HL-60/S4 treated with retinoic acid at 250 ng/mL for 4 days and 3 days (cell line): ENCODE measurements at regions not wholly inside any gene's neighbourhood (a gene's known extent, or its start where the extent isn't known, plus 50 kb on each side); places are given as distances from the start of the nearest gene placed in this dataset.

Experiments used
- in situ Hi-C: fragments of 300-500 bp; cut with MboI; formaldehyde crosslinking; loops from 2 replicates; pipeline ENCODE4 v1.7.0; 2022; ENCODE audit warnings: low sequenced_read_pairs

DNA sequence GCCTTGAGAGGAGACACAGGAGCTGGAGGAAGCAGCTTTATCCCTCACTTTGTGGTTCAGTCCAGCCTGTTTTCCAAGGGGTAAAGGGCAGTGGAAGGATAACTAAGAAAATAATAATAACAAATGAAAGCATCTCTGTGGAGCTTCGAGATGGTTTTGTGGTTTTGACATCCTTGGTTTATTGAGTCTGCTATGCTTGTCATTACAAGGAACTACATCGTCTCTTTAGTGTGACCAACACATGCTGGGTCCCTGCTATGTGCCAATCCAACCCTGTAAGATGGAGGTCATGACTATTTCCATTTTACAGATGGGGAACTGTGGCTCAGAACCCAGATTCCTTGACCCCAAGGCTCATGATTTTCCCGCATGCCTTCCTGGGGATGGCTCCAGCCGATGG is 124.8 kb downstream of the MRM1 start:
- in situ Hi-C loops = no loop called here

DNA sequence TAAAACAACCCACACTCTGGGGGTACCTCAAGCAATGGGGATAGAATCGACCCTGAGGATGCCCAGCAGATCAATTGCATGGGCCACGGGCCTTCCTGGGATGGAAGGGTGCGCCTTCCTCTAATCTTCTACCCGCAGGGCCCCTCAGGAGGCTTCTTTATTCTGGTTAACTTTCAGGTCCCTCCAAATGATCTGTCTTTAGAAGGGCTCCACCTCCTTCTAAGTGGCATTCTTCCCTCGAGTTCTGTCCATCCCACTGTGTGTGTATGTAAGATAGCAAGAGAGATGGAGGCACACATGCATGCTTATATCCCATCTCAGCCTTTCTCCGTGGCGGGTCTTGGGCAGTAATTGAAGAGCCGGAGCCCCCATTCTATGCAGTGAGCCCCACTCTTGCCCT is 125.7 kb downstream of the MRM1 start:
- in situ Hi-C loops = no loop called here

DNA sequence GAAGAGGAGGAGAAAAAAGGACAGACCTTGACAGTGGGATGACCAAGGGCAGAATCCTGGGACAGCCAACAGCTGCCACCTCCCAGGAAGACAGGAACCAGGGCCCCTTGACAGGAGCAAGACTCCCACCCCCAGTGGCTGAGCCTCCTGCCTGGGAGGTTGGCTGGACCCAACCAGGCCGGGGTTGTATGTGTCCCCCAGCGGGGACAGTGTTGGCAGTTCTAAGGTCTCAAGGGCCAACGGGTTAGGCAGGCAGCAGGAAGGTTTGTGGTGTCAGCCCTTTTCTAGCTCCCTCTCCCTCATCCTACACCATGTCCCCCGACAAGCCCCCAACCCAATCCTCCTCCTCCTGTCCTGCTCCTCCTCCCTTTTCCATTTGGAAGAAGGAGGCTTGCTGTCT is 126.2 kb downstream of the MRM1 start:
- in situ Hi-C loops = no loop called here

DNA sequence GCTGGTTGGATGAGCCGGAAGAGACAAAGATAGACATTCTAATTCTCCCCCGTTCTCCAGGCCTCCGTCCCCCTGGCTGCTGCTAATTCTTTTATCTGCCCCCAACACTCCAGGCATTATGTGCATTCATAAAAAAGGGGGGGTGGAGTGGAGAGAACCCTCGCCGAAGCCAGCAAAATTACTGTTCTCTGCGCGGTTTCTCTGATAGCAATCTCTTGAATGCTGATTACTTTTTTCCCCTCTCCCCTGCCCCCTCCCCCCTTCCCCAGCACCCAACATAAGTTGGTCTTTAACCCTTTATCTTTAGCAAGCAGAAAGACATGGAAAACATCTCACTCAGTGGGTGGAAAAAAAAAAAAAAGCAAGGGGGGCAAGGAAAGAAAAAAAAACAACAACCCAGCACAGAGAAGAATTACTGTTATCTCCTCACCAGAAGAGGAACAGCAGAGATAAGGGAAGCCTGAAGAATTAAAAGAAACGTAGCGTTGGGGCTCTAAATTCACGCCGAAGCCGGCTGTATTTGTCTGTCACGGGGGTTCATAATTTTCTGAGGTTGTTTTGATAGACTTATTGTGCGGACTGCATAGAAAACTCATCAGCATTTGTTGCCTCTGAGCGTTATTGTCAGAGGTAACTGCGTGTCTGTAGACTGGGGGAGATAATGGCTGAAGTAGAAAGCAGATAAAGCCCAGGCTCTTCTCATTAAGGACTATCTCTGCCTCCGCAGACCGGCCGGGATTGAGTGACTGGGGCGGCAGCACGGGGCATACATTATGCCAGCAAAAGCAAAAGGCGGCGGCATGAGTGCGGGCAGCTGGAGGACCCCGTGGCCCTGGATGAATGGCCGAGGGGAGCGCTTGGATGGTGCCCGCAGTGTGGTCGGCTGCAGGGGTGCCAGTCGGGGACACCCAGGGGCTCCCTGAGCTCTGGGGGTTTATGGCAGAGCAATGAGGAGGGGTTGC is 126.9 kb downstream of the MRM1 start:
- in situ Hi-C loops = no loop called here

DNA sequence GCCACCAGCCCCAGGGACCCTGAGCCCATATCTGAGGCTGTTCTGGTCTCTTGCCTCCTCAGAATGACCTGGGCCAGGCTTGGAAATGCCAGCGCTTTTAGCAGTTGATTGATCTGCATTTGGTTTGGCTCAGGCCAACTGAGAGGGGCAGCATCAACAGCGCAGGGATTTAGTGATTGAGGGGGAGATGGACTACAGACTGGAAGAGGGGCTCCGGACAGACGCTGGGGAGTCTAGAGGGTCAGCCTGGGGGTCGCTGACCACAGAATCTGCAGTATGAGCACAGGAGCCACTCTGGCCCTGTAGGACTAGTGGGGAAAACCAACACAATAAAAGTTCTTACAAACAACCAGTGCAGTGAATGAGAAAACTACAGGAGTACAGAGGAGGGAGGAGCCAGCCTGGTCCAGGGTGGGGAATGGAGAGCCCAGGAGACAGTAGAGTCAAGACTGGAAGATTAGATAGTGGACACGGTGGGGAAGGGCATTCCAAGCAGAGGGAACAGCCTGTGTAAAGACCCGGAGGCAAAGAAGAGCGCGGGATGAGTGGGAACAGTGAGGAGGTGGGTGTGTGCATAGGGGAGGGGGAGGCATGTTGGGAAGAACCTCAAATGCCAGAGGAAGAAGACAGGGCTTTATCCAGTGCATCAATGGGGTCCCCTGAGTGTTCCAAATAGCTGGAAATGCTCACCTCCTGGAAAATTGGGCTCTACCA is 128.9 kb downstream of the MRM1 start:
- in situ Hi-C loops = no loop called here

DNA sequence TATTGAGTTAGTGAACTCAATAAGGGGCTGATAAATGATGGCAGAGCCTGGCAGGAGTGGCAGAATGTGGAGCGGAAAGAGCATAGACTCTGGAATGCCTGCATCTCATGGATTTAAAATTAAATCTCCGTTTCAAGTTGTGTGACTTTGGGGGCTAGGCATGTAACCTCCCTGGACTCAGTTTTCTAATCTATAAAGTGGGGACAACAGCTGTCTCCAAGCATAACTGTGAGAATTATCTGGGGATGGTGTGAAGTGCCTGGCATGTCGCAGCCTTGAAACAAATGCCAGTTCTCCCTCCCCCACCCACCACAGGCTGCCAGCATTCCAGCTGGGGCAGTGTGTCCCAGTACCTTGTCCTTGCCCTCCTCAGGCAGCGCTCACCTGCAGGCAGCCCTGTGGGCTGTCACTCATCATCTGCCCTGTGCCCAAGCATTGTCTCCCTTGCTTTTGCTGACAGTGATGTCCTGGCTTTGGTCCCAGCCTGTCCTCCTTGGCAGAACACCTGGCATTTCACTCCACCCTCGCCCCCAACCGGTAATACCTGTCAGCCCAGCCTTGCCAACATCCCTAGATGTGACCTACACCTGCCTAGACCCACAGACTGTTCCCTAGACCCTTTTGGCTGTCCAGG is 129.6 kb downstream of the MRM1 start:
- in situ Hi-C loops = no loop called here

DNA sequence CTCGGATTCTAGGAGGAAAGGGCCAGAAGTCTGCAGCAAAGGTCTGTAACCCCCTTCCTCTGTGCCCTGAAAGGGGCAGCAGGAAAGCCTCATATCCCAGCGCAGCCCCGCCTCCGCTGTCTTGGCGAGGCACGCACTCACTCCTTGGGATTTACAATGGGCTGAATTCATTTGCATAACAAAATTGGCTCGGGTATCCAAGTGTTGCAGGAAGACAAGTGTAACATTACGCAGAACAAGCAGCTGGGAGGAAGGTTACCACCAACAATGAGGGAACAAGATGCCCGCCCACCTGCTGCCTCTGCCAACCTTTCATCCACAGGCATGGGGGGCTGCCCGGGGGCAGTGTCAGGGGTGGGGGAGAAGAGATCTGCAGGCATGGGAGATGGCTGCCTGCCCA is 130.4 kb downstream of the MRM1 start:
- in situ Hi-C loops = no loop called here

DNA sequence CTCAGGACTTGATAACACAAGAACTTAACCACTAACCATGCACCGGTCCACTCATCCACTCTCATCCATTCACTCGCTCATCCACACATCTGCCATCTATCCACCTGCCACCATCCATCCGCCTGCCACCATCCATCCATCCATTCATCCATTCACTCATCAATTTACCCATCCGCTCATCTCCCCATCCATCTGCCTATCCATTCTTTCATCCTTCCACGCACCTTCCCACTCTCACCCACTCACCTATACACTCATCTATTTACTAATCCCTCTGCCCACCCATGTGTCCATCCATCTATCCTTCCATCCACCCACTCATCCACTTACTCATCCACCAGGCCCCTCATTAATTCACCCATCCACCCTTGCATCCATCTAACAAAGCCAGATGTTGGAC is 131.0 kb downstream of the MRM1 start:
- in situ Hi-C loops = no loop called here

DNA sequence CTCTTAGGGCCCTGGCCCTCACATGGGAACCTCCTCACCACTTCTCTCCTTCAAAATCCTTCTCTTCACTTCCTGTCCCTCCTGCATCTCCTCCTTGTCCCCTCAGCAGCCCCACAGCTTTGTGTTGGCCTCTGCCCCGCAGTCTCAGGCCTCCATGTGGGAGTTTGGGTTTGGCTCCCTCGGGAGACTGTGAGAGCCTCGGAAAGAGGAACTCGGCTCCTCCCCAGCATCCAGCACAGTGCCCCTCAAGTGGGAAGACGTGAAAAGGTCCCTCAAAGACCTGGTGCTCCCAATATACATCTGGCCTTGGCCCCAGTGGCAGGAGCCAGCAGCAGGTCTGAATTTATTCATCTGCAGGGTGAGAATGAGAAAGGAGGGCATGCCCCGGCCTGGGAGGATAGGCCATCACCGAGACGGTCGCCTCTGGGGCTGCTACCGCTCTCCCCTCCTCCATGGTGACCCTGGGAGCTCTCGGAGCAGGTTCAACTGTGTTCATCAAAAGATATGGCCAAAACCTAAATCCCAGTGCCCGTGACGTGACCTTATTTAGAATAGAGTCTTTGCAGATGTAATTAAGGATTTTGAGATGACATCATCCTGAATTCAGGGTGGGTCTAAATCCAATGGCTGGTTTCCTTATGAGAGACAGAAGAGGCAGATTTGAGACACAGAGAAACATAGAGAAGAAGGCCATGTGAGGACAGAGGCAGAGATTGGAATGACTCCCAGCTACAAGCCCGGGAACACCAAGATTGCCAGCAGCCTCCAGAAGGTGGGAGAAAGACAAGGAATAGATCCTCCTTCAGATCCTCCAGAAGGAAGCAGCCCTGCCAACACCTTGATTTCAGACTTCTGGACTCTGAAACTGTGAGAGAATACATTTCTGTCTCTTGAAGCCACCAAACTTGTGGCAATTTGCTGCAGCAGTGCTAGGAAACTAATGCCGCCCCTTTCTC is 135.1 kb downstream of the MRM1 start:
- in situ Hi-C loops = no loop called here

DNA sequence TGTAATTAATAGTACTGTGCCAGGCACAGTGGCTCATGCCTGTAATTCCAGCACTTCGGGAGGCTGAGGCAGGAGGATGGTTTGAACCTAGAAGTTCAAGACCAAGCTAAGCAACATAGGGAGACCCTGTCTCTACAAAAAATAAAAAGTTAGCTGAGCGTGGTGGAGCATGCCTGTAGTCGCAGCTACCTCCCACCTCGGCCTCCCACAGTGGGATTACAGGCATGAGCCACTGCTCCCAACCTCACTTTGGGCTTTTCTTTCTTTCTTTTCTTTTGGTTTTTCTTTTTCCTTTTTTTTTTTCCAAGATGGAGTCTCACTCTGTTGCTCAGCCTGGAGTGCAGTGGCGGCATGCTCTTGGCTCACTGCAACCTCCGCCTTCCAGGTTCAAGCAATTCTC is 137.8 kb downstream of the MRM1 start:
- in situ Hi-C loops = no loop called here

DNA sequence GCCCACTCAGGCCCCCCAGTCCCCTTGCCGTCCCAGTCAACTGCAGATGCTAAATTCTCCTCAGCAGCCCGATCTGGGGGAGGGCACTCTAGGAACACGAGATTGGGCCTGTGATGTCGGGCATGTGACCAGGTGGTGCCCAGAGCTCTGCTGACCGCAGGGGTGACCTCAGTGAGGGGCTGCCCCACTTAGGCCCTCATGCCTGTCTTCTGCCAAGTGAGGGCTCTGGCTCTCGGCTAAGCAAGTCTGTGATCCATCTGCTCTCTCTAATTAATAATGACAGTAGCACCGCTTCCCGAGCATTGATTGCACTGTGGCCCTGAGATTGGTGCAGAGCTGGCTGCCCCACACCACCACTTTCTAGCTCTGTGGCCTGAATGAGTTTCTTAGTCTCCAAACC is 138.8 kb downstream of the MRM1 start:
- in situ Hi-C loops = no loop called here

DNA sequence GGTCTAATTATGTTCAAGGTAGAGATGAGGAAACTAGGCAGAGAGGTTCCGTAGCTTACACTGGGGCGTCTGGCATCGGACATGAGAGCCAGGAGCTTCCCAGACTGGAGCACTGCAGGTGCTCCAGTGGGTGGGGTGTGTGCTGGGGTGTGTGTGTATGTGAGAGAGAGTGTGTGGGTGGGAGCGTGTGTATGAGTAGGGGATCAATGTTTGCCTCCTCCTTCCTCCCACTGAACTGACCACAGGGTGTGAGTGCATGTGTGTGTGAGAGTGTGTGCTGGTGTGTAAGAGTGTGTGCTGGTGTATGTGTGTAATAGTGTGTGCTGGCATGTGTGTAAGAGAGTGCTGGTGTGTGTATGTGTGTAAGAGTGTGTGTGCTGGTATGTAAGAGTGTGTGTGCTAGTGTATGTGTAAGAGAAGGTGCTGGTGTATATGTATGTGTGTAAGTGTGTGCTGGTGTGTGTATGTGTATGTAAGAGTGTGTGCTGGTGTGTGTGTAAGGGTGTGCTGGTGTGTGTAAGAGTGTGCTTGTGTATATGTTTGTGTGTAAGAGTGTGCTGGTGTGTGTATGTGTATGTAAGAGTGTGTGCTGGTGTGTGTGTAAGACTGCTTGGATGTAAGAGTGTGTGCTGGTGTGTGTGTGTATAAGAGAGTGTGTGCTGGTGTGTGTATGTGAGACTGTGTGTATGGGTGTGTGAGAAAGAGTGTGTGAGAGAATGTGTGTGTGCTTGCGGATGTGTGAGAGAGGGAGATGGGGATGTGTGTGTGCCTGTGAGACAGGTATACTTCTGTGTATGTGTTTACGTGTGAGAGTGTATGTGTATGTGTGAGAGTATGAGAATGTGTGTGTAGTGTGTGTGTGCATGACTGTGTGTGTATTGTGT is 139.9 kb downstream of the MRM1 start:
- in situ Hi-C loops = no loop called here

DNA sequence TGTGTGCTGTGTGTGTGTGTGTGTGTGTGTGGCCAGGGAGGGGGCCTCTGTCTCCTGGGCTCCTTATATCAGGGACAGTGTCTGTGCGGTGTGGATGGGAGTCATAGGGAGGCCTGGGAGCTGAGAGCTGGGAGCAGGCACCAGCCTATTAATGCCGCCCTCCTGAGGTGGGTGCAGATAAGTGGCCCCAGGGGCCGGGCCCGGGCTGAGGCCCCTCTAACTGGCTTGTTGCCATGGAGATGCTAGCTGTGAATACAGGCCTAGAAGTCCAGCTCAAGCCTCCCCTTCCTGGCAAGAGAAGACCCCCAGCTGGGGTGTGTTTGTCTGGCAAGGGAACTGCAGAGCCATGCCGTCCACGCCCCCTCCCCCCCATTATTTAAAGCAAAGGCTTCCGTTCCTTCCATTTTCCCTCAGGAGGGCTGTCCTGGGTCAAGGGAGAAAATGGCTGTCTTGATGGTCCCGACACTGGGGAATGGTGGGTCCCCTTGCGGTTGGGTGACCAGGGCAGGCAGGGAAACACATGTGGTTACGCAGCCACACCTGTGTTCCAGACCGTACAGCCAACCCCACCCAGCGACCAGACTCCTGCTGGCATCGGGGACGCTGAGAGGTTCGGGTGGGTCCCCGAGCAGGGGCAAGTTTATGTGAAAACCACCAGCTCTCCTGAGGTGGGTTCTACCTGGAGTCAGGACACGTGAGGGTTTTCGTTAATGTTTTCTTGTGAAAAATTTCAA is 141.1 kb downstream of the MRM1 start:
- in situ Hi-C loops = no loop called here

DNA sequence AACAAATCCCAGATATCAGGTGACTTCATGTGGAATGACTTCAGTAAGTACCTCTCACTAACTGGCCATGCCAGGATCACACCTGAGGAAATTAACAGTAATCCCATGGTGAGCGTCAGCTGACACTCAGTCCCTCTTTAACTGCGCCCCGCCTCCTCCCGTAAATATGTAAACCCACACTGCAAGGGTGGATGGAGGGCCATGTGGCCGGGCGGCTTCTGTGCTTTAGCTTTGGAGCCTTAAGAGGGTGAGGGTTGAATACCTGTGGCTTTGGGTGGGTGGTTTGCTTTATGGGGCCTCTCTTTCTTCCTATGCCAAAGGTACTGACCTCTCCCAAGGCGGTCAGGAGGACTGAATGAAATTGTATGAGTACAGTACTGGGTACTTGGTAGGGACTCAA is 141.7 kb downstream of the MRM1 start:
- in situ Hi-C loops = no loop called here

DNA sequence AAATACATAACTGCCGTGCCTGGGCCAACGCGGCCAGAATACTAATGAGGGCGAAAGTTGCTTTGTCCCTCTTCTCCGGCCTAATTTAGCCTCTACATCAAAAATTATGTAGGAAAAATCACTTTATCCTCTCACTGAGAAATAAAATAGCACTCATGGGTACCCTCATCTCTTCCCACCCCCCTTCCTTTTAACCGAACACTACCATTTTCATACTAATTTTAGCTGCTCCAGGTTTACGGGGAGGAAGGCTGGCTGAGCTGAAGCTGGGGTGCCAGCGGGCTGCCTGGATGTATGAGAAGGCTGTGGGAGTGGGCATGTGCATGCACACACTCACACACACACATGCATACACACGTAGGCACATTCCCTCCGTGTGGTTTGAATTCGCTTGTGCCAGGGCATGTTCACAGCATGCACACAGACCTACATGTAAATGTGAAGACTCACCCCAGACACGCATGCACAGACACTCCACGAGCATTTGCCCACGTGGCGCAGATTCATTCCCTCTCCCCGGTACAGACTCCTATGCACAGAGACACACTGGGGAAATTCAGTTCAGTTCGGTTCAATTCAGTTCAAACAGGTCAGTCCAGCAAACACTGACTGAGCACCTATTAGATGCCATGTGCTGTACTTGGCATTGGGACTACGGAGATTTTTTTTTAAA is 145.1 kb downstream of the MRM1 start:
- in situ Hi-C loops = no loop called here

DNA sequence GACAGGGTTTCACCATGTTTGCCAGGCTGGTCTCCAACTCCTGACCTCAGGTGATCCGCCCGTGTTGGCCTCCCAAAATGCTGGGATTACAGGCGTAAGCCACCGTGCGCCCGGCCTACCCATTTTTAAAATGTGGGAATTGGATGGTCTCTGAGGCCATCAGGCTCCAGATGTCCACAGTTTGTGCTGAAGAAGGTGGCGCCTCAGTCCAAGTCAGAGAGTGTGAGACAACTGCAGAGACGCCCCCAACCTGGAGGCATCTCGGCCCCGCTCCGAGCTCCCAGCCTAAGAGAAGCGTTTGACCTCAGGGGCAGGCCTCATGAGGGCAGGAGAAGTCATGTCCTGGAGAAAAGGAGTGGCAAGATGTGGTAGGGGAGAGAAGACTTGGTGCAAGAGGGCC is 146.5 kb downstream of the MRM1 start:
- in situ Hi-C loops = no loop called here

DNA sequence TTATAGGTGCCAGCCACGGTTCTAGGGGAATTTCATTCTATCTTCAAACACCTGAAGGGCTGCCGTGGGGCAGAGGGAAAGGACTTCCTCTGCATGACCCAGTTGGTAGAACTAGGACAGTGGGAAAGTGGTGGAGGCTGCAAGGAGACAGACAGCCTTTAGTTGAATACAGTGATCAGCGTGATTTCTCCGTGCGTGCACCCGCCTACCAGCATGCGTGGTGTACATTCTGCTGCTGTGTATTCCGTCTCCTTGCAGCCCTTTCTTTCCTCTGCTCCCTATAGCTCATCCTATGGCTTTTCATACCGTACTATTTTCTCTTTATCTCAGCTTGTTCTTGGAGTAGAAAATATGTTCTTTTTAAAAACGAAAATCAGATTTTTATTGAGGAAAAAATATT is 146.9 kb downstream of the MRM1 start:
- in situ Hi-C loops = no loop called here

DNA sequence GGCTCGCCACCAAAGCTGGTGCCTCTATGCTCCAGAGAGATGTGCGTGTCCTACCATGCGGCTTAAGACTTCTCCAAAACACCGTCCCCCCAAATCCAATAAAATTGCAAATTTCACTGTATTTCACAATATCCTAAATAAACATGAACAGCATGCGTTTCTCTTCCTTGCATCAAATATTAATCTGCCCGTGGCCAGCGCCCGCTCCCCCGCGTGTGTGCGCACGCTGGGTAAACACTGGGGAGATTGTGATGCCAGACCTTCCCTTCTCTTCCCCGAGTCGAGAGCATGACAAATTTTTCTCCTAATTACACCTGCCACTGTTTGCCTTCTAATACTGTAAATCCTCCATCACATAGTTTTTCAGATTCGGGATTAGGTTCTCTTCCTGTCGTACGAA is 148.1 kb downstream of the MRM1 start:
- in situ Hi-C loops = no loop called here
